GM12891 (cell line): ENCODE measurements at regions not wholly inside any gene's neighbourhood (a gene's known extent, or its start where the extent isn't known, plus 50 kb on each side); places are given as distances from the start of the nearest gene placed in this dataset.

Experiments
- POLR2AphosphoS5 ChIP-seq: IDR thresholded peaks from 2 replicates; pipeline ENCODE4 v1.6.1; 2011; ENCODE audit warnings: low read depth, low read length, control low read depth
- TAF1 ChIP-seq: IDR thresholded peaks from 2 replicates; pipeline ENCODE4 v1.6.1; 2011; ENCODE audit warnings: low read depth, low read length, control low read depth

GRCh38 chr2:16570516-16570915 is 95.1 kb downstream of the CYRIA start:
- TF ChIP-seq TAF1 (no peak), POLR2AphosphoS5 (no peak)
